Activated naive CD8-positive, alpha-beta T cell treated with anti-CD3 and anti-CD28 coated beads, Interleukin-2, amount 50 U/mL, for 24 hours (primary cell): ENCODE measurements at regions not wholly inside any gene's neighbourhood (a gene's known extent, or its start where the extent isn't known, plus 50 kb on each side); places are given as distances from the start of the nearest gene placed in this dataset.

ENCODE experiments used
- ATAC-seq: fragments of 150-1000 bp; cut with Tn5 transposase; one replicate; pipeline ENCODE4 v1.10.0; 2021
- DNase-seq: peaks from one replicate; pipeline ENCODE4 v3.0.0; 2021
- H3K27ac Mint-ChIP-seq: one replicate; pipeline ENCODE4 v1.8.0; 2021; ENCODE audit warnings: mild to moderate bottlenecking, mixed read lengths
- H3K27me3 Mint-ChIP-seq: one replicate; pipeline ENCODE4 v1.8.0; 2021; ENCODE audit warnings: mixed read lengths
- H3K36me3 Mint-ChIP-seq: one replicate; pipeline ENCODE4 v1.8.0; 2021; ENCODE audit warnings: low read depth, mixed read lengths
- H3K4me1 Mint-ChIP-seq: one replicate; pipeline ENCODE4 v1.8.0; 2021; ENCODE audit warnings: mixed read lengths
- H3K4me3 Mint-ChIP-seq: one replicate; pipeline ENCODE4 v1.8.0; 2021; ENCODE audit warnings: mild to moderate bottlenecking, moderate library complexity, mixed read lengths
- H3K9me3 Mint-ChIP-seq: one replicate; pipeline ENCODE4 v1.8.0; 2021; ENCODE audit warnings: mixed read lengths

DNA sequence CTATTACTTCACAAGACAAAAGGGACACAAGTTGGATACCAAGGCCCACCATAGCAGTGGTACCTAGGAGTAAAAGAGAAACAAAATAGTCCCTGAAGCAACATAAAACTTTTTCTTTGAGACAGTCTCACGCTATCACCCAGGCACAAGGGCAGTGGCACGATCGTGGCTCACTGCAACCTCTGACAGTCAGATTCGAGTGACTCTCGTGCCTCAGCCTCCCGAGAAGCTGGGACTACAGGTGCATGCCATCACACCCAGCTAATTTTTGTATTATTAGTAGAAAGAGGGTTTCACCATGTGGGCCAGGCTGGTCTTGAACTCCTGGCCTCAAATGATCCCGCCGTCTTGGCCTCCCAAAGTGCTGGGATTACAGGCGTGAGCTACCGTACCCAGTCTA, 59.0 kb upstream of the KCNMA1 start:
- no peak overlapping the region for H3K4me3 Mint-ChIP-seq
- ATAC-seq (no peak), DNase-seq (no peak)
- H3K9me3 Mint-ChIP-seq: no peaks in the 10 kb centered on the region
- H3K36me3 Mint-ChIP-seq: no peaks in the 10 kb centered on the region
- H3K27me3 Mint-ChIP-seq: peaks cover 17% of the 10 kb centered on the region
- H3K4me1 Mint-ChIP-seq: no peaks in the 10 kb centered on the region
- H3K27ac Mint-ChIP-seq: no peak overlapping the region

DNA sequence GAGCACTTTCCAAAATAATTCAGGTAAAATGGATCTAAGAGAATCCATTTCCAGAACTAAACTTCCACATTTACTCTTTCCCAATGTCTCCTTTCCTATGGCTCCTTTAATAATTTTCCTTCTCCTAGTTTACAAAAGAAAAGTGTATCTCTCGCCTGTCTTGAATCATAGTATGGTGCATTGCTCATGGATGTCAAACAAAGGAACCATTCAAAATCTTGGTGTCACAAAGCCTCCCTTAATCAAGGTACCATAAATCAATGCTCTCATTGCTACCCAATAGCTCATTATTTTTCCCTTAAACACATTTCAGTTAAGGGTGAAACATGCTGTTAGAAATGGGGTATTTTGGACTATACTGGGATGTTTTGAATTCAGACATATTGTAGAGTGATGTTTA, 57.6 kb upstream of the KCNMA1 start:
- H3K4me3 Mint-ChIP-seq: no peak overlapping the region

DNA sequence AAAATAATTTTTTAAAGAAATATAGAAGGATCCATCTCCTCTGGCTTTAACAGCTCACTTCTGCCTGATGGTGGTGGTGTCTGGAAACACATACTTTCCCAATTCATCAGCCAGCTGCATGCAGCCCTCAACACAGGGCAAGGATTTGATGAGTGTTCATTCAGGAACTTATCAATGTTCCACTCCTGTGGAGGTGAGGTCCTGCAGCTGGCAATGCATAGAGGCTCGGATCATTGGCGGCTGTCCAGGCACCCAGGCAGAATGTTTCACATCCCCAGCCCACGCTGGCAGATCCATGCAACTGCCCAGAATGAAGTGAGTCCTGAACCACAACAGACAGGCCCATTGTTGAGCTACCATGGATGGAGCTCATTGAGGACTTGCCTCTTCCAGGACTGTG, 55.2 kb upstream of the KCNMA1 start:
- ATAC-seq (no peak), DNase-seq (no peak)
- H3K27ac Mint-ChIP-seq: no peak overlapping the region
- H3K27me3 Mint-ChIP-seq: peaks cover 19% of the 10 kb centered on the region
- no peaks in the 10 kb centered on the region for H3K36me3 Mint-ChIP-seq
- H3K4me3 Mint-ChIP-seq: no peak overlapping the region
- no peaks in the 10 kb centered on the region for H3K9me3 Mint-ChIP-seq
- no peaks in the 10 kb centered on the region for H3K4me1 Mint-ChIP-seq

More for the DNA sequence above, 57.6 kb upstream of the KCNMA1 start:
- ATAC-seq (no peak), DNase-seq (no peak)
- Mint-ChIP-seq H3K9me3 (no peaks in the 10 kb centered on the region), H3K27ac (no peak overlapping the region), H3K4me1 (no peaks in the 10 kb centered on the region), H3K36me3 (no peaks in the 10 kb centered on the region), H3K27me3 (peaks cover 17% of the 10 kb centered on the region)

DNA sequence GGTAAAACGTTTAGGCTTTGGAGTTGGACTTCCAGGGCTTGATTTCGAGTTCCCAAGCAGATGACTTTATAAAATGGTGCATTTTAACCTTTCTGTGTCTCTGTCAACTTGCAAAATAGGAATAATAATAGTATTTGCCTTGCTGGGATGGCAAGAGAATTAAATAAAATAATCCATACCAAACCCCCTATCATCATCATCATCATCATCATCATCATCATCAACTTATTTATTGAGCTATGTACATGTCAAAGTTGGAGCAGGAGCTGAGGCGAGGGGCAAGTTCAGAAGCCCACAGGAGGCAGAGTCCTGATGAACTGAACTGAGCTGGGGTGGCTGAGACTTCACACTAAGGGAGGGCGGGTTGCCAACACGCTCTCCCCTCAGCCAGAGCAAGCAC, 51.7 kb upstream of the KCNMA1 start:
- no peaks in the 10 kb centered on the region for H3K9me3 Mint-ChIP-seq
- H3K27me3 Mint-ChIP-seq: peaks cover 21% of the 10 kb centered on the region
- ATAC-seq (no peak), DNase-seq (no peak)
- no peaks in the 10 kb centered on the region for H3K4me1 Mint-ChIP-seq
- H3K36me3 Mint-ChIP-seq: no peaks in the 10 kb centered on the region
- no peak overlapping the region for H3K27ac Mint-ChIP-seq
- no peak overlapping the region for H3K4me3 Mint-ChIP-seq

DNA sequence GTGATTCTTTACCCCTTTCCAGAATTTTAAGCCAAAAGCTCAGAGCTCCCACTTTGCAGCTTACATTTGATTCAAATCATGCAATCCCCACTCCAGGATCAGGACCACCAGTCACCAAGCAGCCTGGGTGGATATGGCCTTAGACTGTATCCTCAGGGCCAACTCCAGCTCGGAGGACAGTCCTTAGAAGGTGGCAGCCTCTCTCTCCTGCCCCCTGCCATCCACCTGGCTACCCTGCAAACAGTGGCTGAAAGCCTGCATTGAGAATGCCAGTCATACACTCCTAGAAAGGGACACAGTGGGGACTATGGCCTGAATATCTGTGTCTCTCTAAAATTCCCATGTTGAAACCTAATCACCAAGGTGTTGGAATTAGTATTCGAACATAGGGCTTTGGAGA, 50.0 kb upstream of the KCNMA1 start:
- H3K36me3 Mint-ChIP-seq: no peaks in the 10 kb centered on the region
- H3K4me1 Mint-ChIP-seq: no peaks in the 10 kb centered on the region
- DNase-seq (no peak), ATAC-seq (no peak)
- H3K27me3 Mint-ChIP-seq: peaks cover 17% of the 10 kb centered on the region
- H3K4me3 Mint-ChIP-seq: no peak overlapping the region
- no peak overlapping the region for H3K27ac Mint-ChIP-seq
- H3K9me3 Mint-ChIP-seq: no peaks in the 10 kb centered on the region
